ENCODE measurements at regions not wholly inside any gene's neighbourhood (a gene's known extent, or its start where the extent isn't known, plus 50 kb on each side); places are given as distances from the start of the nearest gene placed in this dataset.

- DNase-seq: no peak
Measured at GRCh38 chr2:129710670-129711495, 268.6 kb upstream of the RAB6C start.

GRCh38 chr2:129711816-129712675 lies 267.4 kb upstream of the RAB6C start:
- no peak for DNase-seq

GRCh38 chr2:129712676-129712985 lies 266.8 kb upstream of the RAB6C start:
- DNase-seq: no peak

- DNase-seq: no peak
Measured at GRCh38 chr2:129713337-129713736, 266.1 kb upstream of the RAB6C start.

GRCh38 chr2:129716781-129717559 lies 262.5 kb upstream of the RAB6C start:
- DNase-seq: no peak

- DNase-seq: no peak
Measured at GRCh38 chr2:129717560-129718130, 261.8 kb upstream of the RAB6C start.

- DNase-seq: no peak
Measured at GRCh38 chr2:129719335-129719734, 260.1 kb upstream of the RAB6C start.

- DNase-seq: no peak
Measured at GRCh38 chr2:129720360-129720759, 259.1 kb upstream of the RAB6C start.

GRCh38 chr2:129720761-129721160 lies 258.7 kb upstream of the RAB6C start:
- no peak for DNase-seq

- DNase-seq: no peak
Measured at GRCh38 chr2:129721236-129721635, 258.2 kb upstream of the RAB6C start.

GRCh38 chr2:129721846-129722245 lies 257.6 kb upstream of the RAB6C start:
- DNase-seq: no peak

GRCh38 chr2:129722306-129723019 lies 257.0 kb upstream of the RAB6C start:
- DNase-seq: no peak

- no peak for DNase-seq
Measured at GRCh38 chr2:129723277-129724020, 256.0 kb upstream of the RAB6C start.

- DNase-seq: no peak
Measured at GRCh38 chr2:129724021-129724757, 255.3 kb upstream of the RAB6C start.

- DNase-seq: no peak
Measured at GRCh38 chr2:129726216-129726615, 253.2 kb upstream of the RAB6C start.

- DNase-seq: no peak
Measured at GRCh38 chr2:129727286-129727685, 252.2 kb upstream of the RAB6C start.

GRCh38 chr2:129728035-129728972 lies 251.2 kb upstream of the RAB6C start:
- DNase-seq: no peak

GRCh38 chr2:129729011-129729410 lies 250.5 kb upstream of the RAB6C start:
- no peak for DNase-seq

GRCh38 chr2:129729646-129730045 lies 249.8 kb upstream of the RAB6C start:
- DNase-seq: no peak

GRCh38 chr2:129730979-129731378 lies 248.5 kb upstream of the RAB6C start:
- DNase-seq: no peak
